HL-60 (cell line): ENCODE measurements at regions not wholly inside any gene's neighbourhood (a gene's known extent, or its start where the extent isn't known, plus 50 kb on each side); places are given as distances from the start of the nearest gene placed in this dataset.

Experiments used
- CTCF ChIP-seq: IDR thresholded peaks from one replicate; pipeline ENCODE4 v1.5.1; 2011; ENCODE audit warnings: low read length, control low read depth, inconsistent platforms; ENCODE audit not compliant: insufficient read depth
- POLR2AphosphoS5 ChIP-seq: IDR thresholded peaks from 2 replicates; pipeline ENCODE4 v1.6.1; 2012; ENCODE audit warnings: low read depth
- REST ChIP-seq: IDR thresholded peaks from 2 replicates; pipeline ENCODE4 v1.6.1; 2012; ENCODE audit warnings: low read depth; ENCODE audit not compliant: insufficient replicate concordance
- SPI1 ChIP-seq: IDR thresholded peaks from 2 replicates; pipeline ENCODE4 v1.6.1; 2012; ENCODE audit warnings: low read depth, mild to moderate bottlenecking, borderline replicate concordance

- no peak for TF ChIP-seq CTCF
- no peak for TF ChIP-seq SPI1
- no peak for TF ChIP-seq REST
- no peak for TF ChIP-seq POLR2AphosphoS5
Observed at GRCh38 chr6:159422041-159422984, 253.1 kb downstream of the FNDC1 start.
